Forelimb muscle (tissue), 1 donor: ENCODE measurements at regions not wholly inside any gene's neighbourhood (a gene's known extent, or its start where the extent isn't known, plus 50 kb on each side); places are given as distances from the start of the nearest gene placed in this dataset.

ENCODE experiments used
- DNase-seq: peaks from one replicate; pipeline ENCODE4 v3.0.0-alpha.2; 2013; ENCODE audit warnings: low read depth

- no peak for DNase-seq
These were observed 182.6 kb downstream of the ARRDC4 start for GRCh38 chr15:98143116-98143515.

GRCh38 chr15:98144388-98144787 is 183.9 kb downstream of the ARRDC4 start:
- DNase-seq: no peak

GRCh38 chr15:98146031-98146820 is 185.7 kb downstream of the ARRDC4 start:
- DNase-seq: no peak

GRCh38 chr15:98147415-98147814 is 186.9 kb downstream of the ARRDC4 start:
- no peak for DNase-seq

GRCh38 chr15:98150084-98150483 is 189.6 kb downstream of the ARRDC4 start:
- DNase-seq: no peak

GRCh38 chr15:98150536-98150935 is 190.0 kb downstream of the ARRDC4 start:
- no peak for DNase-seq

- DNase-seq: no peak
These were observed 190.6 kb downstream of the ARRDC4 start for GRCh38 chr15:98151096-98151495.

GRCh38 chr15:98152156-98152555 is 191.7 kb downstream of the ARRDC4 start:
- no peak for DNase-seq

- DNase-seq: no peak
These were observed 194.4 kb downstream of the ARRDC4 start for GRCh38 chr15:98154863-98155262.

GRCh38 chr15:98155356-98155755 is 194.9 kb downstream of the ARRDC4 start:
- DNase-seq: no peak

GRCh38 chr15:98160236-98160635 is 199.7 kb downstream of the ARRDC4 start:
- DNase-seq: no peak

GRCh38 chr15:98163319-98164045 is 203.0 kb downstream of the ARRDC4 start:
- DNase-seq: no peak

GRCh38 chr15:98164571-98164970 is 204.1 kb downstream of the ARRDC4 start:
- DNase-seq: no peak

- DNase-seq: no peak
These were observed 204.5 kb downstream of the ARRDC4 start for GRCh38 chr15:98164986-98165385.

GRCh38 chr15:98167722-98168268 is 207.3 kb downstream of the ARRDC4 start:
- DNase-seq: no peak

- DNase-seq: no peak
These were observed 209.0 kb downstream of the ARRDC4 start for GRCh38 chr15:98169551-98169950.

GRCh38 chr15:98174286-98174685 is 213.8 kb downstream of the ARRDC4 start:
- DNase-seq: no peak

GRCh38 chr15:98174841-98175240 is 214.3 kb downstream of the ARRDC4 start:
- no peak for DNase-seq

- DNase-seq: peak; percentile 34
These were observed 217.6 kb downstream of the ARRDC4 start for GRCh38 chr15:98177966-98178592.

GRCh38 chr15:98178861-98179260 is 218.4 kb downstream of the ARRDC4 start:
- DNase-seq: no peak

- no peak for DNase-seq
These were observed 227.0 kb downstream of the ARRDC4 start for GRCh38 chr15:98187549-98187948.

GRCh38 chr15:98190914-98191313 is 230.4 kb downstream of the ARRDC4 start:
- no peak for DNase-seq
